IMR-90 (cell line): ENCODE measurements at regions not wholly inside any gene's neighbourhood (a gene's known extent, or its start where the extent isn't known, plus 50 kb on each side); places are given as distances from the start of the nearest gene placed in this dataset.

Source experiments
- ATAC-seq: fragments of 200-7000 bp; cut with Tn5 transposase; 2 replicates; pipeline ENCODE4 v1.9.1; 2020; ENCODE audit warnings: low read depth, mild to moderate bottlenecking, moderate library complexity
- BruUV-seq: library from RNA; stranded (reverse); fragments of 400-500 nt; replicated peaks from 2 replicates; lab custom pipeline; 2021; lab: Mats Ljungman, UMichigan
- CTCF ChIA-PET: fragments of 300-600 bp; formaldehyde crosslinking; extraction: SDS; loops from one replicate; lab custom pipeline; 2021; ENCODE audit warnings: antibody characterized with exemption; lab: Yijun Ruan, JAX
- POLR2A ChIA-PET: fragments of 300-600 bp; sonication (Branson Sonifier 250); formaldehyde crosslinking; loops from one replicate; lab custom pipeline; 2022; ENCODE audit warnings: antibody characterized with exemption; ENCODE audit not compliant: unreplicated experiment; lab: Charles Lee
- DNase-seq: peaks from one replicate; pipeline ENCODE4 v3.0.0; 2013
- H2AFZ ChIP-seq: replicated peaks from 2 replicates; pipeline ENCODE3; 2013; ENCODE audit warnings: low read length, mild to moderate bottlenecking; ENCODE audit not compliant: poor library complexity
- H2AK5ac ChIP-seq: 2 replicates; pipeline ENCODE4 v1.6.1; 2013; ENCODE audit warnings: low read depth, low read length, inconsistent platforms
- H2AK9ac ChIP-seq: replicated peaks from 2 replicates; pipeline ENCODE3; 2013; ENCODE audit warnings: mild to moderate bottlenecking, low read depth, low read length, moderate library complexity; ENCODE audit not compliant: poor library complexity
- H2BK120ac ChIP-seq: 2 replicates; pipeline ENCODE4 v1.6.1; 2013; ENCODE audit warnings: low read depth, low read length, inconsistent platforms
- H2BK15ac ChIP-seq: 3 replicates; pipeline ENCODE4 v1.6.1; 2013; ENCODE audit warnings: low read depth, low read length, inconsistent platforms
- H2BK20ac ChIP-seq: 2 replicates; pipeline ENCODE4 v1.6.1; 2013; ENCODE audit warnings: low read depth, mild to moderate bottlenecking, inconsistent platforms, low read length, moderate library complexity
- H2BK5ac ChIP-seq: 2 replicates; pipeline ENCODE4 v1.6.1; 2013; ENCODE audit warnings: mild to moderate bottlenecking, low read depth, low read length, inconsistent platforms; ENCODE audit not compliant: poor library complexity, severe bottlenecking
- H3K14ac ChIP-seq: replicated peaks from 2 replicates; pipeline ENCODE4 v1.6.1; 2013; ENCODE audit warnings: low read depth, low read length, inconsistent platforms
- H3K18ac ChIP-seq: 2 replicates; pipeline ENCODE4 v1.6.1; 2013; ENCODE audit warnings: low read depth, low read length, control low read depth
- H3K23ac ChIP-seq: 2 replicates; pipeline ENCODE4 v1.6.1; 2013; ENCODE audit warnings: low read depth, low read length, inconsistent platforms
- H3K27ac ChIP-seq: 2 replicates; pipeline ENCODE4 v1.5.1; 2013; ENCODE audit warnings: mild to moderate bottlenecking, control low read depth, low read length; ENCODE audit not compliant: insufficient read depth
- H3K27me3 ChIP-seq: 2 replicates; pipeline ENCODE4 v1.6.1; 2013; ENCODE audit warnings: low read length; ENCODE audit not compliant: control insufficient read depth, insufficient read depth
- H3K36me3 ChIP-seq: 2 replicates; pipeline ENCODE4 v1.6.1; 2013; ENCODE audit warnings: low read length, mixed read lengths; ENCODE audit not compliant: control insufficient read depth, insufficient read depth
- H3K4ac ChIP-seq: 2 replicates; pipeline ENCODE4 v1.6.1; 2013; ENCODE audit warnings: low read depth, low read length, inconsistent platforms
- H3K4me1 ChIP-seq: 2 replicates; pipeline ENCODE4 v1.6.1; 2013; ENCODE audit warnings: low read length, mixed read lengths; ENCODE audit not compliant: control insufficient read depth, insufficient read depth
- H3K4me2 ChIP-seq: 2 replicates; pipeline ENCODE4 v1.6.1; 2013; ENCODE audit warnings: low read depth, mild to moderate bottlenecking, control low read depth, low read length, moderate library complexity
- H3K4me3 ChIP-seq: 2 replicates; pipeline ENCODE4 v1.5.1; 2013; ENCODE audit warnings: low read depth, mild to moderate bottlenecking, control low read depth, low read length, moderate library complexity; ENCODE audit not compliant: insufficient read depth
- H3K56ac ChIP-seq: 2 replicates; pipeline ENCODE4 v1.6.1; 2013; ENCODE audit warnings: low read length, inconsistent platforms; ENCODE audit not compliant: insufficient read depth; ENCODE audit errors: extremely low read depth
- H3K79me1 ChIP-seq, 2 experiments: 2 replicates each; pipeline ENCODE4 v1.6.1; 2013; ENCODE audit warnings: low read length in 2 of 2, inconsistent platforms in 1 of 2, low read depth in 1 of 2
- H3K9ac ChIP-seq: 2 replicates; pipeline ENCODE4 v1.6.1; 2013; ENCODE audit warnings: low read depth, low read length, control low read depth
- H3K9me1 ChIP-seq: 2 replicates; pipeline ENCODE4 v1.6.1; 2013; ENCODE audit warnings: low read length, inconsistent platforms; ENCODE audit not compliant: insufficient read depth
- H3K9me3 ChIP-seq: 2 replicates; pipeline ENCODE4 v1.6.1; 2013; ENCODE audit warnings: low read length; ENCODE audit not compliant: control insufficient read depth, insufficient read depth
- H4K20me1 ChIP-seq: 2 replicates; pipeline ENCODE4 v1.6.1; 2013; ENCODE audit warnings: low read length, inconsistent platforms; ENCODE audit not compliant: insufficient read depth
- H4K5ac ChIP-seq: 2 replicates; pipeline ENCODE4 v1.6.1; 2013; ENCODE audit warnings: mild to moderate bottlenecking, low read depth, low read length, control low read depth
- H4K8ac ChIP-seq, 2 experiments: 2 replicates each; pipeline ENCODE4 v1.6.1; 2013; ENCODE audit warnings: low read depth in 2 of 2, low read length in 2 of 2, control low read depth in 1 of 2, inconsistent platforms in 1 of 2
- H4K91ac ChIP-seq: 2 replicates; pipeline ENCODE4 v1.6.1; 2013; ENCODE audit warnings: low read depth, low read length, inconsistent platforms; ENCODE audit not compliant: insufficient read depth
- FOS ChIP-seq: fragments of 150-350 bp; IDR thresholded peaks from 2 replicates; pipeline ENCODE4 v1.6.1; 2016; ENCODE audit warnings: low read depth, low read length
- RCOR1 ChIP-seq: IDR thresholded peaks from 2 replicates; pipeline ENCODE4 v1.6.1; 2012; ENCODE audit warnings: mild to moderate bottlenecking, low read length, improper control_type of control experiment; ENCODE audit not compliant: insufficient replicate concordance
- WGBS, 2 experiments: methylation state at CpG; one replicate each; pipeline versions ENCODE4 v1.1.5 to v1.1.7; 2013; ENCODE audit warnings: missing lambda C conversion rate in 2 of 2; ENCODE audit not compliant: insufficient read length in 1 of 2; ENCODE audit errors: extremely low coverage in 2 of 2; 5-methylcytosine and 5-hydroxymethylcytosine counted together
- dilution Hi-C: fragments of 300-500 bp; cut with HindIII; formaldehyde crosslinking; loops from one replicate; pipeline ENCODE4 v1.14.3; 2018; ENCODE audit warnings: low sequenced_read_pairs; ENCODE audit not compliant: unreplicated experiment
- in situ Hi-C: fragments of 300-500 bp; cut with MboI; formaldehyde crosslinking; loops from 3 replicates; pipeline ENCODE4 v1.14.3; 2019; ENCODE audit warnings: low sequenced_read_pairs, inconsistent platforms, mixed read lengths
- intact Hi-C: fragments of 100-400 bp; cut with micrococcal nuclease; formaldehyde crosslinking; loops from 2 replicates; pipeline ENCODE4 v1.10.0; 2022

DNA sequence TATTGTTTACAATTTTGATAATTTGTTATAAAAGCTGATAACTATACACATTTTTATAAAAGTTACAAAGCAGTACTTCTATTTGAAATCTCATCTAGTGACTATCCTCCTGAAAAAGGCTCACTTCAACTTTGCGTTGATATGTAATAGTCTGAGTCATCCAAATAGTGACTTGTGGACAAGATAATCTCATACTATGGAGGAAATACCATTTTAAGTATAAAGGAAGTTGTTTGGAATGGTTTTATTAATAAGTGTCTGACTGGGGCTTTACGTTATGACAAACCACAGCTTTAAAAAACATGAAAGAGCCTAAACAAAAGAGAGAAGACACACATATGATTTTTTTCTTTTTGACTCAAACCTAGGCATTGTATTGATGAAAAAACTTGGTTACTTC, 272.3 kb upstream of the COL3A1 start:
- ChIA-PET CTCF (no interaction called here), POLR2A (no interaction called here)
- Histone ChIP-seq H3K4me3 (no peak overlapping the region), H2BK120ac (no peak overlapping the region), H3K56ac (no peak overlapping the region), H3K79me1 (no peaks in the 10 kb centered on the region), H3K4me2 (peak overlapping the region; percentile 62), H3K27me3 (no peaks in the 10 kb centered on the region), H4K91ac (no peak overlapping the region), H3K18ac (peak overlapping the region; percentile 89; the same call in 1 of the 2 replicates), H2AFZ (no peak overlapping the region), H4K20me1 (no peaks in the 10 kb centered on the region), H3K9me1 (no peaks in the 10 kb centered on the region), H3K9me3 (no peaks in the 10 kb centered on the region), H4K5ac (no peak overlapping the region), H3K9ac (no peak overlapping the region), H2AK9ac (no peak overlapping the region), H2AK5ac (no peak overlapping the region), H2BK20ac (0 out of 2 replicates have a peak overlapping the region, but pooled peaks have one; percentile 21), H3K27ac (no peak overlapping the region), H2BK5ac (peak overlapping the region; percentile 30), H3K4me1 (no peaks in the 10 kb centered on the region), H2BK15ac (no peak overlapping the region), H3K23ac (no peak overlapping the region), H3K4ac (no peak overlapping the region), H3K36me3 (no peaks in the 10 kb centered on the region), H4K8ac (peak overlapping the region; percentile 9 to 12; a peak in 1 of 4 replicates), H3K14ac (no peak overlapping the region)
- dilution Hi-C loops, result no loop called here
- no CpG with 5 or more reads among the region's 2 CpGs for WGBS, 2 experiments
- intact Hi-C loops, result no loop called here
- DNase-seq, result peak; percentile 85
- peak; percentile 53; the same call in 1 of the 2 replicates for TF ChIP-seq FOS
- no peak for TF ChIP-seq RCOR1
- in situ Hi-C loops, result no loop called here
- ATAC-seq, result peak; percentile 89
- no TSS peak for BruUV-seq
